Spleen (tissue), 7 donors: ENCODE measurements at regions not wholly inside any gene's neighbourhood (a gene's known extent, or its start where the extent isn't known, plus 50 kb on each side); places are given as distances from the start of the nearest gene placed in this dataset.

Source experiments
- CTCF ChIP-seq, 11 experiments: fragments of 200-600 bp in 7 of 11; fragments of 450-650 bp in 4 of 11; sonication (generic) in 4 of 11; IDR thresholded peaks in 8 of 11; conservative IDR thresholded peaks in 3 of 11; 1 replicate in 7 of 11; 2 replicates in 4 of 11; pipeline versions ENCODE4 v1.4.0 to v1.8.0; 2016 to 2021; ENCODE audit warnings: antibody characterized with exemption in 11 of 11, inconsistent platforms in 4 of 11, mild to moderate bottlenecking in 1 of 11
- POLR2A ChIP-seq, 3 donors: fragments of 450-650 bp; IDR thresholded peaks; one replicate each; pipeline ENCODE4 v1.5.1; 2017; ENCODE audit warnings: antibody characterized with exemption in 3 of 3, mild to moderate bottlenecking in 1 of 3
- donor health status: DM: no; HTN: no; CAD: no; lungs with moderate emphysema.
- donor health status: DM: no; HTN: no; CAD: no.
- donor health status: DM: no; HTN: no; CAD: no.

- TF ChIP-seq POLR2A (IDR thresholded peaks at IDR 0.05) = no peak
- TF ChIP-seq CTCF (IDR thresholded peaks at IDR 0.05 in 8 of 11, conservative IDR thresholded peaks at IDR 0.05 in 3 of 11) = no peak
Observed at GRCh38 chr2:123917241-123917640, 107.8 kb upstream of the CNTNAP5 start.
